ENCODE measurements at regions not wholly inside any gene's neighbourhood (a gene's known extent, or its start where the extent isn't known, plus 50 kb on each side); places are given as distances from the start of the nearest gene placed in this dataset.

- no peak for DNase-seq (ENCODE audit: low spot score in 2 of 2)
- H3K27me3 ChIP-seq: no peaks in the 10 kb centered on the region
- WGBS, 2 donors: 85 to 92% methylated on average over 8 of the region's 8 CpGs
- H3K4me3 ChIP-seq: no peak overlapping the region
- no peaks in the 10 kb centered on the region for H3K9me3 ChIP-seq
- no peaks in the 10 kb centered on the region for H3K36me3 ChIP-seq
- H3K27ac ChIP-seq: no peak overlapping the region
- no peak for TF ChIP-seq EP300 (IDR thresholded peaks at IDR 0.05)
- TF ChIP-seq CTCF (IDR thresholded peaks at IDR 0.05): no peak
- no peak for TF ChIP-seq POLR2A (IDR thresholded peaks at IDR 0.05)
- no peaks in the 10 kb centered on the region for H3K4me1 ChIP-seq
Observed at GRCh38 chr5:133780619-133781280, 168.4 kb upstream of the FSTL4 start.

GRCh38 chr5:133779828-133780475 lies 167.6 kb upstream of the FSTL4 start:
- Histone ChIP-seq H3K4me3 (no peak overlapping the region), H3K4me1 (no peaks in the 10 kb centered on the region), H3K9me3 (no peaks in the 10 kb centered on the region), H3K27ac (no peak overlapping the region), H3K36me3 (no peaks in the 10 kb centered on the region), H3K27me3 (no peaks in the 10 kb centered on the region)
- TF ChIP-seq POLR2A (IDR thresholded peaks at IDR 0.05) (no peak), CTCF (IDR thresholded peaks at IDR 0.05) (no peak)
- 81 to 84% methylated on average over 8 of the region's 8 CpGs for WGBS, 2 donors
- no peak for DNase-seq (ENCODE audit: low spot score in 2 of 2)

- H3K27me3 ChIP-seq: no peaks in the 10 kb centered on the region
- no peak overlapping the region for H3K4me3 ChIP-seq
- H3K27ac ChIP-seq: no peak overlapping the region
- no peak for DNase-seq (ENCODE audit: low spot score in 2 of 2)
- H3K9me3 ChIP-seq: no peaks in the 10 kb centered on the region
- no peak for TF ChIP-seq EP300 (IDR thresholded peaks at IDR 0.05)
- no peak for TF ChIP-seq CTCF (IDR thresholded peaks at IDR 0.05)
- TF ChIP-seq POLR2A (IDR thresholded peaks at IDR 0.05): no peak
- WGBS, 2 donors: 71 to 97% methylated on average over 4 of the region's 5 CpGs
- H3K4me1 ChIP-seq: no peaks in the 10 kb centered on the region
- no peaks in the 10 kb centered on the region for H3K36me3 ChIP-seq
Observed at GRCh38 chr5:133778636-133779035, 166.3 kb upstream of the FSTL4 start.

GRCh38 chr5:133777951-133778350 lies 165.6 kb upstream of the FSTL4 start:
- DNase-seq (ENCODE audit: low spot score in 2 of 2): no peak
- H3K4me1 ChIP-seq: no peaks in the 10 kb centered on the region
- 48 to 69% methylated on average over 3 of the region's 3 CpGs for WGBS, 2 donors
- H3K9me3 ChIP-seq: no peaks in the 10 kb centered on the region
- TF ChIP-seq CTCF (IDR thresholded peaks at IDR 0.05): no peak
- TF ChIP-seq POLR2A (IDR thresholded peaks at IDR 0.05): no peak
- TF ChIP-seq EP300 (IDR thresholded peaks at IDR 0.05): no peak
- no peak overlapping the region for H3K4me3 ChIP-seq
- no peaks in the 10 kb centered on the region for H3K27me3 ChIP-seq
- H3K27ac ChIP-seq: no peak overlapping the region
- no peaks in the 10 kb centered on the region for H3K36me3 ChIP-seq

- DNase-seq (ENCODE audit: low spot score in 2 of 2): no peak
- 82 to 90% methylated on average over 2 of the region's 2 CpGs for WGBS, 2 donors
- no peaks in the 10 kb centered on the region for H3K4me1 ChIP-seq
- no peak overlapping the region for H3K27ac ChIP-seq
- H3K4me3 ChIP-seq: no peak overlapping the region
- no peaks in the 10 kb centered on the region for H3K36me3 ChIP-seq
- TF ChIP-seq EP300 (IDR thresholded peaks at IDR 0.05): no peak
- TF ChIP-seq POLR2A (IDR thresholded peaks at IDR 0.05): no peak
- TF ChIP-seq CTCF (IDR thresholded peaks at IDR 0.05): no peak
- H3K9me3 ChIP-seq: peaks cover 0 to 4% (median 1%) of the 10 kb centered on the region in 4 donors
- no peaks in the 10 kb centered on the region for H3K27me3 ChIP-seq
Observed at GRCh38 chr5:133775584-133776304, 163.4 kb upstream of the FSTL4 start.

Data from tibial nerve (tissue), 4 donors.